ENCODE measurements at regions not wholly inside any gene's neighbourhood (a gene's known extent, or its start where the extent isn't known, plus 50 kb on each side); places are given as distances from the start of the nearest gene placed in this dataset.

- H3F3A ChIP-seq (ENCODE audit: insufficient read depth, low read length, poor library complexity, severe bottlenecking): no peaks in the 10 kb centered on the region
- TF ChIP-seq SMC3 (conservative IDR thresholded peaks at IDR 0.05; ENCODE audit: poor library complexity) (no peak), POLR2AphosphoS5 (IDR thresholded peaks at IDR 0.05) (no peak), CTCF (IDR thresholded peaks at IDR 0.05; ENCODE audit: poor library complexity, severe bottlenecking) (no peak), MXI1 (conservative IDR thresholded peaks at IDR 0.05; ENCODE audit: poor library complexity, severe bottlenecking) (no peak), EP300 (conservative IDR thresholded peaks at IDR 0.05; ENCODE audit: poor library complexity, severe bottlenecking) (no peak), EZH2 (IDR thresholded peaks at IDR 0.05; ENCODE audit: borderline replicate concordance, insufficient read depth, low read length, poor library complexity, severe bottlenecking) (no peak), TAF1 (IDR thresholded peaks at IDR 0.05; ENCODE audit: low read depth) (no peak), RAD21 (conservative IDR thresholded peaks at IDR 0.05) (no peak), REST (IDR thresholded peaks at IDR 0.05; ENCODE audit: borderline replicate concordance) (no peak)
- H4K20me1 ChIP-seq (ENCODE audit: insufficient read depth): no peaks in the 10 kb centered on the region
- no peak overlapping the region for H3K9ac ChIP-seq (ENCODE audit: low read length)
- no peaks in the 10 kb centered on the region for H3K9me3 ChIP-seq (ENCODE audit: low read length)
- no peak overlapping the region for H2AFZ ChIP-seq (ENCODE audit: low read depth, low read length)
- H3K4me2 ChIP-seq (ENCODE audit: low read length): no peak overlapping the region
- no peak overlapping the region for H3K4me3 ChIP-seq (ENCODE audit: low read length)
- H3K27ac ChIP-seq (ENCODE audit: low read length): no peak overlapping the region
- no peaks in the 10 kb centered on the region for H3K36me3 ChIP-seq (ENCODE audit: insufficient read depth, low read length)
- H3K27me3 ChIP-seq (ENCODE audit: insufficient read depth, low read depth, low read length): no peaks in the 10 kb centered on the region
- H3K9me2 ChIP-seq (ENCODE audit: insufficient read depth, low read length): no peaks in the 10 kb centered on the region
- H3K79me2 ChIP-seq (replicated peaks; ENCODE audit: insufficient read depth, low read length): no peaks in the 10 kb centered on the region
These were observed 105.8 kb upstream of the C1QTNF7 start for GRCh38 chr4:15322006-15322405.

- Histone ChIP-seq H3K9me3 (ENCODE audit: low read length) (no peaks in the 10 kb centered on the region), H3K4me2 (ENCODE audit: low read length) (no peak overlapping the region), H3K27ac (ENCODE audit: low read length) (no peak overlapping the region), H3K36me3 (ENCODE audit: insufficient read depth, low read length) (no peaks in the 10 kb centered on the region), H2AFZ (ENCODE audit: low read depth, low read length) (no peak overlapping the region), H3K79me2 (replicated peaks; ENCODE audit: insufficient read depth, low read length) (no peaks in the 10 kb centered on the region), H3F3A (ENCODE audit: insufficient read depth, low read length, poor library complexity, severe bottlenecking) (no peaks in the 10 kb centered on the region), H4K20me1 (ENCODE audit: insufficient read depth) (no peaks in the 10 kb centered on the region), H3K9ac (ENCODE audit: low read length) (no peak overlapping the region), H3K27me3 (ENCODE audit: insufficient read depth, low read depth, low read length) (no peaks in the 10 kb centered on the region), H3K9me2 (ENCODE audit: insufficient read depth, low read length) (no peaks in the 10 kb centered on the region), H3K4me3 (ENCODE audit: low read length) (no peak overlapping the region)
- TF ChIP-seq SMC3 (conservative IDR thresholded peaks at IDR 0.05; ENCODE audit: poor library complexity) (no peak), EZH2 (IDR thresholded peaks at IDR 0.05; ENCODE audit: borderline replicate concordance, insufficient read depth, low read length, poor library complexity, severe bottlenecking) (no peak), MXI1 (conservative IDR thresholded peaks at IDR 0.05; ENCODE audit: poor library complexity, severe bottlenecking) (no peak), REST (IDR thresholded peaks at IDR 0.05; ENCODE audit: borderline replicate concordance) (no peak), TAF1 (IDR thresholded peaks at IDR 0.05; ENCODE audit: low read depth) (no peak), CTCF (IDR thresholded peaks at IDR 0.05; ENCODE audit: poor library complexity, severe bottlenecking) (no peak), POLR2AphosphoS5 (IDR thresholded peaks at IDR 0.05) (no peak), EP300 (conservative IDR thresholded peaks at IDR 0.05; ENCODE audit: poor library complexity, severe bottlenecking) (no peak), RAD21 (conservative IDR thresholded peaks at IDR 0.05) (no peak)
These were observed 101.8 kb upstream of the C1QTNF7 start for GRCh38 chr4:15325987-15326386.

All from neural cell (in vitro differentiated cells).